ENCODE measurements at regions not wholly inside any gene's neighbourhood (a gene's known extent, or its start where the extent isn't known, plus 50 kb on each side); places are given as distances from the start of the nearest gene placed in this dataset.

DNA sequence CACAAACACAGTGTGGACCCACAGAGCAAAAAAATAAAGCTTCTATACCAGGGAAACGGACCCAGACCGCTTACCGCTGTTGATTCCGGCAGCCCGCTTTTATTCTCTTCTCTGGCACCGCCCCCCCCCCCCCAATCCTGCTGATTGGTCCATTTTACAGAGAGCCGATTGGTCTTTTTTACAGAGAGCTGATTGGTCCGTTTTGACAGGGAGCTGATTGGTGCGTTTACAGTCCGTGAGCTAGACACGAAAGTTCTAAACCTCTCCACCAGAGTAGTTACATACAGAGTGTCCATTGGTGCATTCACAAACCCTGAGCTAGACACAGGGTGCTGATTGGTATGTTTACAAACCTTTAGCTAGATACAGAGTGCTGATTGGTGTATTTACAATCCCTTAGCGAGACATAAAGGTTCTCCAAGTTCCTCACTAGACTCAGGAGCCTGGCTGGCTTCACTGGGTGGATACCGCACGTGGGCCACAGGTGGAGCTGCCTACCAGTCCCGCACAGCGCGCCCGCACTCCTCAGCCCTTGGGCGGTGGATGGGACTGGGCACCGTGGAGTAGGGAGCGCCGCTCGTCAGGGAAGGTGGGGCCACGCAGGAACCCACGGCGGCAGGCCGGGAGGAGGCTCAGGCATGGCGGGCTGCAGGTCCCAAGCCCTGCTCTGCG, 92.4 kb downstream of the HAPSTR1 start:
- TF ChIP-seq EP300 (IDR thresholded peaks at IDR 0.05; ENCODE audit: low read depth) (no peak), POLR2AphosphoS5 (IDR thresholded peaks at IDR 0.05) (no peak)
